Tibial nerve (tissue), 3 donors: ENCODE measurements at regions not wholly inside any gene's neighbourhood (a gene's known extent, or its start where the extent isn't known, plus 50 kb on each side); places are given as distances from the start of the nearest gene placed in this dataset.

Experiments used
- POLR2A ChIP-seq, 2 donors: fragments of 450-650 bp; IDR thresholded peaks; one replicate each; pipeline ENCODE4 v1.6.1; 2017; ENCODE audit warnings: antibody characterized with exemption in 2 of 2, mild to moderate bottlenecking in 2 of 2, moderate library complexity in 2 of 2
- TF ChIP-seq, protein P1 (sequence below), 5 experiments: fragments of 200-600 bp in 3 of 5; fragments of 450-650 bp in 2 of 5; sonication (generic) in 3 of 5; IDR thresholded peaks; one replicate each; pipeline ENCODE4 v1.5.1; 2016 to 2019; ENCODE audit warnings: antibody characterized with exemption in 5 of 5, mild to moderate bottlenecking in 3 of 5, moderate library complexity in 2 of 5

DNA sequence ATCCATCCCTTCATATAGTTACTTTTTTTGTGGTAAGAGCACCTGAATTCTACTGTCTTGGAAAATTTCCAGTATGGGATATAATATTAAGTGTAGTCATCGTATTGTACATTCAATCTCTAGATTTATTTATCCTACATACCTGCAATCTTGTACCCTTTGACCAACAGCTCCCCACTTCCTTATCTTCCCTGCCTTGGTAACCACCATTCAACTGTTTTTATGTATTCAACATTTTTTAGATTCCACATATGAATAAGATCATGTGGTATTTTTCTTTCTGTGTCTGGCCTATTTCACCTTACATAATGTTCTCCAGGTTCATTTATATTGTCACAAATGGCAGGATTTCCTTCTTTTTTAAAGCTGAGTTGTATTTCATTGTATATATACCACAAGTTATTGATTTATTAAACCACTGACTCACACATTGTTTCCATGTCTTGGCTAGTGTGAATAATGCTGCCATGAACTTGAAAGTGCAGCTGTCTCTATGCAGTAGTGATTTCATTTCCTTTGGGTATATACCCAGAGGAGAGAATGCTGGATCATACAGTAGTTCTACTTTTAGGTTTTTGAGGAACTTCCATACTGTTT lies 572.5 kb downstream of the MAGEB5 start:
- no peak for TF ChIP-seq POLR2A (IDR thresholded peaks at IDR 0.05)
- TF ChIP-seq, protein P1, sequence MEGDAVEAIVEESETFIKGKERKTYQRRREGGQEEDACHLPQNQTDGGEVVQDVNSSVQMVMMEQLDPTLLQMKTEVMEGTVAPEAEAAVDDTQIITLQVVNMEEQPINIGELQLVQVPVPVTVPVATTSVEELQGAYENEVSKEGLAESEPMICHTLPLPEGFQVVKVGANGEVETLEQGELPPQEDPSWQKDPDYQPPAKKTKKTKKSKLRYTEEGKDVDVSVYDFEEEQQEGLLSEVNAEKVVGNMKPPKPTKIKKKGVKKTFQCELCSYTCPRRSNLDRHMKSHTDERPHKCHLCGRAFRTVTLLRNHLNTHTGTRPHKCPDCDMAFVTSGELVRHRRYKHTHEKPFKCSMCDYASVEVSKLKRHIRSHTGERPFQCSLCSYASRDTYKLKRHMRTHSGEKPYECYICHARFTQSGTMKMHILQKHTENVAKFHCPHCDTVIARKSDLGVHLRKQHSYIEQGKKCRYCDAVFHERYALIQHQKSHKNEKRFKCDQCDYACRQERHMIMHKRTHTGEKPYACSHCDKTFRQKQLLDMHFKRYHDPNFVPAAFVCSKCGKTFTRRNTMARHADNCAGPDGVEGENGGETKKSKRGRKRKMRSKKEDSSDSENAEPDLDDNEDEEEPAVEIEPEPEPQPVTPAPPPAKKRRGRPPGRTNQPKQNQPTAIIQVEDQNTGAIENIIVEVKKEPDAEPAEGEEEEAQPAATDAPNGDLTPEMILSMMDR (IDR thresholded peaks at IDR 0.05), result no peak
